ENCODE measurements at regions not wholly inside any gene's neighbourhood (a gene's known extent, or its start where the extent isn't known, plus 50 kb on each side); places are given as distances from the start of the nearest gene placed in this dataset.

- Histone ChIP-seq H3K9ac (ENCODE audit: low read length) (no peak overlapping the region), H3K36me3 (ENCODE audit: insufficient read depth, low read length) (no peaks in the 10 kb centered on the region), H3K79me2 (replicated peaks; ENCODE audit: insufficient read depth, low read length) (no peaks in the 10 kb centered on the region), H3K9me3 (ENCODE audit: low read length) (no peaks in the 10 kb centered on the region), H3K27me3 (ENCODE audit: insufficient read depth, low read depth, low read length) (no peaks in the 10 kb centered on the region), H2AFZ (ENCODE audit: low read depth, low read length) (no peak overlapping the region), H3K9me2 (ENCODE audit: insufficient read depth, low read length) (no peaks in the 10 kb centered on the region), H4K20me1 (ENCODE audit: insufficient read depth) (no peaks in the 10 kb centered on the region), H3F3A (ENCODE audit: insufficient read depth, low read length, poor library complexity, severe bottlenecking) (no peaks in the 10 kb centered on the region), H3K4me3 (ENCODE audit: low read length) (no peak overlapping the region), H3K27ac (ENCODE audit: low read length) (no peak overlapping the region), H3K4me2 (ENCODE audit: low read length) (no peak overlapping the region)
- TF ChIP-seq TAF1 (IDR thresholded peaks at IDR 0.05; ENCODE audit: low read depth) = no peak
- no peak for TF ChIP-seq POLR2AphosphoS5 (IDR thresholded peaks at IDR 0.05)
- peak; percentile 91 for TF ChIP-seq SMC3 (conservative IDR thresholded peaks at IDR 0.05; ENCODE audit: poor library complexity)
- TF ChIP-seq EP300 (conservative IDR thresholded peaks at IDR 0.05; ENCODE audit: poor library complexity, severe bottlenecking) = no peak
- TF ChIP-seq RAD21 (conservative IDR thresholded peaks at IDR 0.05) = peak; percentile 90
- TF ChIP-seq, protein P1, sequence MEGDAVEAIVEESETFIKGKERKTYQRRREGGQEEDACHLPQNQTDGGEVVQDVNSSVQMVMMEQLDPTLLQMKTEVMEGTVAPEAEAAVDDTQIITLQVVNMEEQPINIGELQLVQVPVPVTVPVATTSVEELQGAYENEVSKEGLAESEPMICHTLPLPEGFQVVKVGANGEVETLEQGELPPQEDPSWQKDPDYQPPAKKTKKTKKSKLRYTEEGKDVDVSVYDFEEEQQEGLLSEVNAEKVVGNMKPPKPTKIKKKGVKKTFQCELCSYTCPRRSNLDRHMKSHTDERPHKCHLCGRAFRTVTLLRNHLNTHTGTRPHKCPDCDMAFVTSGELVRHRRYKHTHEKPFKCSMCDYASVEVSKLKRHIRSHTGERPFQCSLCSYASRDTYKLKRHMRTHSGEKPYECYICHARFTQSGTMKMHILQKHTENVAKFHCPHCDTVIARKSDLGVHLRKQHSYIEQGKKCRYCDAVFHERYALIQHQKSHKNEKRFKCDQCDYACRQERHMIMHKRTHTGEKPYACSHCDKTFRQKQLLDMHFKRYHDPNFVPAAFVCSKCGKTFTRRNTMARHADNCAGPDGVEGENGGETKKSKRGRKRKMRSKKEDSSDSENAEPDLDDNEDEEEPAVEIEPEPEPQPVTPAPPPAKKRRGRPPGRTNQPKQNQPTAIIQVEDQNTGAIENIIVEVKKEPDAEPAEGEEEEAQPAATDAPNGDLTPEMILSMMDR (IDR thresholded peaks at IDR 0.05; ENCODE audit: poor library complexity, severe bottlenecking) = peak; percentile 80
Observed at GRCh38 chr6:74409447-74409846, 713.4 kb downstream of the CD109 start.

DNA sequence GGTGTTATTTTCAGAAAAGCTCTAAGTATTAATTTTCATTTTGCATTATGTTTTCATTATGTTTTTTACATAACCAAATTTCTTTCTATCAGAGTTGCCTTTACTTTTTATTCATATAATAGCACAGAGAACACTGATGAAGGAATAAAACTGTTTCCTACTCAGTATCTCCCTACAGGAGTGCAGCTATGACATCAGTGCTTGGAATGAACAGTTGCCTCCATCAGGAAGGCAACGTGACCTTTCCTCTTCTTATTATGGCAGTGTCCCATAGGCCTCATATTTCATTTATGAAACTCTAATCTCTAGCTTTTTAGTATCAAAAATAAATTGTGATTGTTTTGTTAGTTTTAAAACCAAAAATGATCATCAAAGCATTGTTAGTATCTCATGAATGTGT lies 712.8 kb downstream of the CD109 start:
- no peak overlapping the region for H3K4me2 ChIP-seq (ENCODE audit: low read length)
- no peaks in the 10 kb centered on the region for H3K9me3 ChIP-seq (ENCODE audit: low read length)
- no peaks in the 10 kb centered on the region for H3F3A ChIP-seq (ENCODE audit: insufficient read depth, low read length, poor library complexity, severe bottlenecking)
- no peaks in the 10 kb centered on the region for H3K27me3 ChIP-seq (ENCODE audit: insufficient read depth, low read depth, low read length)
- no peaks in the 10 kb centered on the region for H3K79me2 ChIP-seq (replicated peaks; ENCODE audit: insufficient read depth, low read length)
- no peaks in the 10 kb centered on the region for H3K9me2 ChIP-seq (ENCODE audit: insufficient read depth, low read length)
- H4K20me1 ChIP-seq (ENCODE audit: insufficient read depth) = no peaks in the 10 kb centered on the region
- H3K27ac ChIP-seq (ENCODE audit: low read length) = no peak overlapping the region
- H3K36me3 ChIP-seq (ENCODE audit: insufficient read depth, low read length) = no peaks in the 10 kb centered on the region
- H2AFZ ChIP-seq (ENCODE audit: low read depth, low read length) = no peak overlapping the region
- no peak overlapping the region for H3K9ac ChIP-seq (ENCODE audit: low read length)
- TF ChIP-seq REST (IDR thresholded peaks at IDR 0.05; ENCODE audit: borderline replicate concordance) (no peak), SMC3 (conservative IDR thresholded peaks at IDR 0.05; ENCODE audit: poor library complexity) (no peak), POLR2AphosphoS5 (IDR thresholded peaks at IDR 0.05) (no peak), TAF1 (IDR thresholded peaks at IDR 0.05; ENCODE audit: low read depth) (no peak), EP300 (conservative IDR thresholded peaks at IDR 0.05; ENCODE audit: poor library complexity, severe bottlenecking) (no peak), MXI1 (conservative IDR thresholded peaks at IDR 0.05; ENCODE audit: poor library complexity, severe bottlenecking) (no peak), RAD21 (conservative IDR thresholded peaks at IDR 0.05) (no peak), EZH2 (IDR thresholded peaks at IDR 0.05; ENCODE audit: borderline replicate concordance, insufficient read depth, low read length, poor library complexity, severe bottlenecking) (no peak)
- TF ChIP-seq, protein P1 (IDR thresholded peaks at IDR 0.05; ENCODE audit: poor library complexity, severe bottlenecking) = no peak
- no peak overlapping the region for H3K4me3 ChIP-seq (ENCODE audit: low read length)

Data from neural cell (in vitro differentiated cells).